ENCODE measurements at regions not wholly inside any gene's neighbourhood (a gene's known extent, or its start where the extent isn't known, plus 50 kb on each side); places are given as distances from the start of the nearest gene placed in this dataset.

GRCh38 chr14:29069228-29069627, 302.6 kb downstream of the FOXG1 start:
- DNase-seq (ENCODE audit: extremely low read depth, low read depth), result no peak
- TF ChIP-seq, protein P1, sequence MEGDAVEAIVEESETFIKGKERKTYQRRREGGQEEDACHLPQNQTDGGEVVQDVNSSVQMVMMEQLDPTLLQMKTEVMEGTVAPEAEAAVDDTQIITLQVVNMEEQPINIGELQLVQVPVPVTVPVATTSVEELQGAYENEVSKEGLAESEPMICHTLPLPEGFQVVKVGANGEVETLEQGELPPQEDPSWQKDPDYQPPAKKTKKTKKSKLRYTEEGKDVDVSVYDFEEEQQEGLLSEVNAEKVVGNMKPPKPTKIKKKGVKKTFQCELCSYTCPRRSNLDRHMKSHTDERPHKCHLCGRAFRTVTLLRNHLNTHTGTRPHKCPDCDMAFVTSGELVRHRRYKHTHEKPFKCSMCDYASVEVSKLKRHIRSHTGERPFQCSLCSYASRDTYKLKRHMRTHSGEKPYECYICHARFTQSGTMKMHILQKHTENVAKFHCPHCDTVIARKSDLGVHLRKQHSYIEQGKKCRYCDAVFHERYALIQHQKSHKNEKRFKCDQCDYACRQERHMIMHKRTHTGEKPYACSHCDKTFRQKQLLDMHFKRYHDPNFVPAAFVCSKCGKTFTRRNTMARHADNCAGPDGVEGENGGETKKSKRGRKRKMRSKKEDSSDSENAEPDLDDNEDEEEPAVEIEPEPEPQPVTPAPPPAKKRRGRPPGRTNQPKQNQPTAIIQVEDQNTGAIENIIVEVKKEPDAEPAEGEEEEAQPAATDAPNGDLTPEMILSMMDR (IDR thresholded peaks at IDR 0.05; ENCODE audit: low read depth, low read length, missing control alignments), result no peak
- no peak overlapping the region for H3K4me3 ChIP-seq (replicated peaks; ENCODE audit: low read depth, low read length)

DNA sequence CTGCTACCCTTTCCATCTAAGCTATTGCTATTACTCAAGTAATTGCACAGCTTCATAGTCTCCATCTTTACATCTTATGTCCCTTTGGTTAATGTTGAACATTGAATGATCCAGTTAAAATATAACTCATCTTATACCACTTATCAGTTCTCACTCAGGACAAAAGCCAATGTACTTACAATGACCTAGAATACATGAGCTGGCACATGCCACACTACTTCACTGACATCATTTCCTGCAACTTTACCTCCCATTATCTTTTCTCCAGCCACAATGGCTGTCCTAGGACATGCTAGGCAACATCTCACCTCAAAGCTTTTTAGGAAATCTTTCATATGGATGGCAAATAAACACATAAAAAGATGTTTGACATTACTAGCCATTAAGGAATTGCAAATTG, 309.2 kb downstream of the FOXG1 start:
- TF ChIP-seq, protein P1 (IDR thresholded peaks at IDR 0.05; ENCODE audit: low read depth, low read length, missing control alignments), result no peak
- DNase-seq (ENCODE audit: extremely low read depth, low read depth), result no peak
- no peak overlapping the region for H3K4me3 ChIP-seq (replicated peaks; ENCODE audit: low read depth, low read length)

DNA sequence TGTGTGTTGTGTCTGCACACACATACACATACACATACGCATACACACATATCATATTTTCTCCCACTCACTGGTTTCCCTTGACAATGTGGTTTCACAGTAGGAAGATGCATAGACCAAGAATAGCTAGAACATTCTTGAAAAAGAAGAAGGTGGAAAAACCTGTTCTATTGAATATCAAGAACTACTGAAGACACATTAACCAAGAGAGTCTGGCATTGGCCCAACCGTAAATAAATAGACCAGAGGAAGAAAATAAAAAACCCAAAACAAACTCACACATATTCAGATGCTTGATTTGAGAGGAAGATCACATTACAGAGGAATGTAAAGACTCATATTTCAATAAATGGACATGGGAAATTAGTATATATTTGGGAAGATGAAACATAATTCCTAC, 311.3 kb downstream of the FOXG1 start:
- no peak for DNase-seq (ENCODE audit: extremely low read depth, low read depth)
- no peak overlapping the region for H3K4me3 ChIP-seq (replicated peaks; ENCODE audit: low read depth, low read length)
- TF ChIP-seq, protein P1 (IDR thresholded peaks at IDR 0.05; ENCODE audit: low read depth, low read length, missing control alignments), result no peak

GRCh38 chr14:29078810-29079522, 312.4 kb downstream of the FOXG1 start:
- H3K4me3 ChIP-seq (replicated peaks; ENCODE audit: low read depth, low read length), result no peak overlapping the region
- DNase-seq (ENCODE audit: extremely low read depth, low read depth), result no peak
- TF ChIP-seq, protein P1 (IDR thresholded peaks at IDR 0.05; ENCODE audit: low read depth, low read length, missing control alignments), result no peak

DNA sequence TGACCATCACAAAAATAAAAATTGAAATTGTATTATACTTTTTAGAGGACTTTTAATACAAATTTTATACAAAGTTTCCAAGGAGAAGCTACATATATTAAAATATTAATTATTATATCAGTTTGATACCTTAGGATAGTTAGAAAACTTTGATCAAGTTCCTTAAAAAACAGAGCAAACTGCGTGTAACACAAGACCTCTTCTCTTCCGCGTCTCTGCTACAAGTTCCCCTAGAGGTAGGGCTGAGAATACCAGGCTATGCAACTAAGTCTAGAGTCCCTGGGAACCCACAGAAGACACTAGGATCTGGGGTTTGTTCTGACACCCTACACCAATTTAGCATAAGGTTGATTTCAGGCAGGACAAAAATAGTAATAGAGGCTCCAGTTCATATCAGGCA, 319.0 kb downstream of the FOXG1 start:
- TF ChIP-seq, protein P1 (IDR thresholded peaks at IDR 0.05; ENCODE audit: low read depth, low read length, missing control alignments), result peak; percentile 59
- no peak overlapping the region for H3K4me3 ChIP-seq (replicated peaks; ENCODE audit: low read depth, low read length)
- no peak for DNase-seq (ENCODE audit: extremely low read depth, low read depth)

- DNase-seq (ENCODE audit: extremely low read depth, low read depth), result no peak
- TF ChIP-seq, protein P1 (IDR thresholded peaks at IDR 0.05; ENCODE audit: low read depth, low read length, missing control alignments), result no peak
- no peak overlapping the region for H3K4me3 ChIP-seq (replicated peaks; ENCODE audit: low read depth, low read length)
Measured at GRCh38 chr14:29089849-29090248, 323.3 kb downstream of the FOXG1 start.

- TF ChIP-seq, protein P1 (IDR thresholded peaks at IDR 0.05; ENCODE audit: low read depth, low read length, missing control alignments), result no peak
- no peak overlapping the region for H3K4me3 ChIP-seq (replicated peaks; ENCODE audit: low read depth, low read length)
- DNase-seq (ENCODE audit: extremely low read depth, low read depth), result no peak
Measured at GRCh38 chr14:29092121-29092520, 325.5 kb downstream of the FOXG1 start.
